Kidney epithelial cell (primary cell): ENCODE measurements at regions not wholly inside any gene's neighbourhood (a gene's known extent, or its start where the extent isn't known, plus 50 kb on each side); places are given as distances from the start of the nearest gene placed in this dataset.

Experiments used
- DNase-seq: peaks from one replicate; pipeline ENCODE4 v3.0.0-alpha.2; 2010; ENCODE audit warnings: low read depth
- H3K27me3 ChIP-seq: 2 replicates; pipeline ENCODE4 v1.6.0; 2011; ENCODE audit warnings: low read length; ENCODE audit not compliant: control insufficient read depth, insufficient read depth
- H3K36me3 ChIP-seq: 2 replicates; pipeline ENCODE4 v1.5.1; 2011; ENCODE audit warnings: low read length; ENCODE audit not compliant: control insufficient read depth, insufficient read depth
- H3K4me3 ChIP-seq: 2 replicates; pipeline ENCODE4 v1.5.1; 2011; ENCODE audit warnings: low read depth, mild to moderate bottlenecking, control low read depth, low read length
- CTCF ChIP-seq: IDR thresholded peaks from 2 replicates; pipeline ENCODE4 v1.5.1; 2011; ENCODE audit warnings: mild to moderate bottlenecking, moderate library complexity, low read length, control low read depth, inconsistent platforms; ENCODE audit not compliant: insufficient read depth, poor library complexity, severe bottlenecking

- no peak for DNase-seq
- Histone ChIP-seq H3K4me3 (no peak overlapping the region), H3K27me3 (no peaks in the 10 kb centered on the region), H3K36me3 (no peaks in the 10 kb centered on the region)
- TF ChIP-seq CTCF, result no peak
Measured at GRCh38 chr4:95898226-95898625, 58.3 kb downstream of the PDHA2 start.

- TF ChIP-seq CTCF, result no peak
- no peak for DNase-seq
- Histone ChIP-seq H3K27me3 (no peaks in the 10 kb centered on the region), H3K36me3 (no peaks in the 10 kb centered on the region), H3K4me3 (no peak overlapping the region)
Measured at GRCh38 chr4:95909211-95909610, 69.3 kb downstream of the PDHA2 start.

- H3K4me3 ChIP-seq, result no peak overlapping the region
- TF ChIP-seq CTCF, result no peak
- DNase-seq, result no peak
- no peaks in the 10 kb centered on the region for H3K36me3 ChIP-seq
- no peaks in the 10 kb centered on the region for H3K27me3 ChIP-seq
Measured at GRCh38 chr4:95910749-95911148, 70.9 kb downstream of the PDHA2 start.

- no peak overlapping the region for H3K4me3 ChIP-seq
- H3K27me3 ChIP-seq, result no peaks in the 10 kb centered on the region
- DNase-seq, result no peak
- H3K36me3 ChIP-seq, result no peaks in the 10 kb centered on the region
- no peak for TF ChIP-seq CTCF
Measured at GRCh38 chr4:95921470-95921869, 81.6 kb downstream of the PDHA2 start.

GRCh38 chr4:95929448-95930064, 89.7 kb downstream of the PDHA2 start:
- no peaks in the 10 kb centered on the region for H3K36me3 ChIP-seq
- no peak for DNase-seq
- H3K27me3 ChIP-seq, result no peaks in the 10 kb centered on the region
- no peak overlapping the region for H3K4me3 ChIP-seq
- TF ChIP-seq CTCF, result no peak

GRCh38 chr4:95939141-95939540, 99.2 kb downstream of the PDHA2 start:
- no peaks in the 10 kb centered on the region for H3K36me3 ChIP-seq
- H3K27me3 ChIP-seq, result no peaks in the 10 kb centered on the region
- no peak for DNase-seq
- H3K4me3 ChIP-seq, result no peak overlapping the region
- no peak for TF ChIP-seq CTCF
